GM23248 (cell line): ENCODE measurements at regions not wholly inside any gene's neighbourhood (a gene's known extent, or its start where the extent isn't known, plus 50 kb on each side); places are given as distances from the start of the nearest gene placed in this dataset.

Experiments
- DNase-seq: peaks from one replicate; pipeline ENCODE4 v3.0.0-alpha.2; 2015
- H2AFZ ChIP-seq: fragments of 200-600 bp; sonication (generic); 2 replicates; pipeline ENCODE4 v1.6.1; 2016; ENCODE audit warnings: antibody characterized with exemption
- H3F3A ChIP-seq: fragments of 200-600 bp; sonication (generic); 2 replicates; pipeline ENCODE4 v1.6.1; 2016; ENCODE audit warnings: mild to moderate bottlenecking, antibody characterized with exemption, mixed run types; ENCODE audit not compliant: insufficient read depth
- H3K27ac ChIP-seq: fragments of 200-600 bp; sonication (generic); 2 replicates; pipeline ENCODE4 v1.5.1; 2016; ENCODE audit warnings: mild to moderate bottlenecking
- H3K27me3 ChIP-seq: fragments of 200-600 bp; sonication (generic); replicated peaks from 2 replicates; pipeline ENCODE4 v1.6.1; 2016; ENCODE audit warnings: mild to moderate bottlenecking; ENCODE audit not compliant: insufficient read depth
- H3K36me3 ChIP-seq: fragments of 200-600 bp; sonication (generic); 2 replicates; pipeline ENCODE4 v1.6.1; 2016; ENCODE audit warnings: low read depth, mild to moderate bottlenecking
- H3K4me1 ChIP-seq: fragments of 200-600 bp; sonication (generic); 2 replicates; pipeline ENCODE4 v1.6.1; 2016; ENCODE audit warnings: mild to moderate bottlenecking; ENCODE audit not compliant: insufficient read depth
- H3K4me2 ChIP-seq: fragments of 200-600 bp; sonication (generic); one replicate; pipeline ENCODE4 v1.6.1; 2016; ENCODE audit warnings: mild to moderate bottlenecking; ENCODE audit not compliant: unreplicated experiment
- H3K4me3 ChIP-seq: fragments of 200-600 bp; sonication (generic); 2 replicates; pipeline ENCODE4 v1.5.1; 2016; ENCODE audit warnings: mild to moderate bottlenecking
- H3K79me2 ChIP-seq: fragments of 200-600 bp; sonication (generic); 2 replicates; pipeline ENCODE4 v1.6.1; 2016; ENCODE audit warnings: mild to moderate bottlenecking; ENCODE audit not compliant: insufficient read depth
- H3K9ac ChIP-seq: fragments of 200-600 bp; sonication (generic); 2 replicates; pipeline ENCODE4 v1.6.1; 2016; ENCODE audit warnings: mild to moderate bottlenecking
- H3K9me2 ChIP-seq: fragments of 200-600 bp; sonication (generic); 2 replicates; pipeline ENCODE4 v1.6.1; 2016; ENCODE audit warnings: mixed run types, mild to moderate bottlenecking, moderate library complexity; ENCODE audit not compliant: insufficient read depth
- H3K9me3 ChIP-seq: fragments of 200-600 bp; sonication (generic); one replicate; pipeline ENCODE4 v1.6.1; 2017; ENCODE audit warnings: low read depth
- H4K20me1 ChIP-seq: fragments of 200-600 bp; sonication (generic); 2 replicates; pipeline ENCODE4 v1.6.0; 2016; ENCODE audit not compliant: insufficient read depth
- EZH2 ChIP-seq: fragments of 200-600 bp; sonication (generic); IDR thresholded peaks from 2 replicates; pipeline ENCODE4 v1.6.1; 2018; ENCODE audit warnings: antibody characterized with exemption, mild to moderate bottlenecking; ENCODE audit not compliant: insufficient read depth, poor library complexity, severe bottlenecking
- EZH2phosphoT487 ChIP-seq: fragments of 200-600 bp; sonication (generic); IDR thresholded peaks from 2 replicates; pipeline ENCODE4 v1.6.1; 2018; ENCODE audit warnings: antibody characterized with exemption, moderate library complexity, mild to moderate bottlenecking, low read depth; ENCODE audit not compliant: insufficient read depth
- WGBS, 2 experiments: methylation state at CpG; one replicate each; pipeline ENCODE4 v1.1.6; 2015 to 2017; ENCODE audit warnings: low lambda C conversion rate in 2 of 2, low coverage in 1 of 2; ENCODE audit errors: missing lambda C conversion rate in 2 of 2; 5-methylcytosine and 5-hydroxymethylcytosine counted together
- in situ Hi-C: fragments of 300-500 bp; cut with MboI; formaldehyde crosslinking; loops from 2 replicates; pipeline ENCODE4 v1.15.0; 2020

- in situ Hi-C loops, result no loop called here
- Histone ChIP-seq H4K20me1 (no peaks in the 10 kb centered on the region), H3K9me3 (no peaks in the 10 kb centered on the region), H2AFZ (no peak overlapping the region), H3F3A (no peaks in the 10 kb centered on the region), H3K36me3 (no peaks in the 10 kb centered on the region), H3K4me1 (no peaks in the 10 kb centered on the region), H3K27me3 (peaks cover 9% of the 10 kb centered on the region; the same call in 1 of the 2 replicates), H3K9ac (no peak overlapping the region), H3K27ac (no peak overlapping the region), H3K4me2 (no peak overlapping the region), H3K4me3 (no peak overlapping the region), H3K79me2 (no peaks in the 10 kb centered on the region), H3K9me2 (no peaks in the 10 kb centered on the region)
- no peak for DNase-seq
- no peak for TF ChIP-seq EZH2phosphoT487
- 13 to 20% methylated on average over 3 of the region's 3 CpGs for WGBS, 2 experiments
Measured at GRCh38 chr2:100691846-100692245, 128.1 kb upstream of the NPAS2 start.

GRCh38 chr2:100692381-100692780 is 127.6 kb upstream of the NPAS2 start:
- peaks cover 9% of the 10 kb centered on the region; the same call in 1 of the 2 replicates for H3K27me3 ChIP-seq
- in situ Hi-C loops, result no loop called here
- H3F3A ChIP-seq, result no peaks in the 10 kb centered on the region
- H3K79me2 ChIP-seq, result no peaks in the 10 kb centered on the region
- no peak for TF ChIP-seq EZH2
- no peak for TF ChIP-seq EZH2phosphoT487
- H4K20me1 ChIP-seq, result no peaks in the 10 kb centered on the region
- H3K4me3 ChIP-seq, result no peak overlapping the region
- no peaks in the 10 kb centered on the region for H3K36me3 ChIP-seq
- H3K27ac ChIP-seq, result no peak overlapping the region
- no peak overlapping the region for H3K4me2 ChIP-seq
- no peaks in the 10 kb centered on the region for H3K4me1 ChIP-seq
- no peaks in the 10 kb centered on the region for H3K9me3 ChIP-seq
- no peak for DNase-seq
- H3K9me2 ChIP-seq, result no peaks in the 10 kb centered on the region
- H3K9ac ChIP-seq, result no peak overlapping the region
- 70 to 80% methylated on average over 5 of the region's 5 CpGs for WGBS, 2 experiments
- H2AFZ ChIP-seq, result no peak overlapping the region

- Histone ChIP-seq H3K9ac (no peak overlapping the region), H3K27me3 (peaks cover 9% of the 10 kb centered on the region; the same call in 1 of the 2 replicates), H3K27ac (no peak overlapping the region), H4K20me1 (no peaks in the 10 kb centered on the region), H3F3A (no peaks in the 10 kb centered on the region), H3K79me2 (no peaks in the 10 kb centered on the region), H3K36me3 (no peaks in the 10 kb centered on the region), H3K4me1 (no peaks in the 10 kb centered on the region), H3K4me3 (no peak overlapping the region), H3K9me3 (no peaks in the 10 kb centered on the region), H3K4me2 (no peak overlapping the region), H2AFZ (no peak overlapping the region), H3K9me2 (no peaks in the 10 kb centered on the region)
- TF ChIP-seq EZH2 (no peak), EZH2phosphoT487 (no peak)
- DNase-seq, result no peak
- in situ Hi-C loops, result no loop called here
Measured at GRCh38 chr2:100692906-100693305, 127.0 kb upstream of the NPAS2 start.

GRCh38 chr2:100699131-100699530 is 120.8 kb upstream of the NPAS2 start:
- no peaks in the 10 kb centered on the region for H4K20me1 ChIP-seq
- DNase-seq, result no peak
- no peak overlapping the region for H3K9ac ChIP-seq
- H3F3A ChIP-seq, result 0 out of 2 replicates have a peak, but pooled peaks cover 10% of the 10 kb centered on the region
- no peaks in the 10 kb centered on the region for H3K36me3 ChIP-seq
- no peak for TF ChIP-seq EZH2
- no peak for TF ChIP-seq EZH2phosphoT487
- no peaks in the 10 kb centered on the region for H3K4me1 ChIP-seq
- H3K27me3 ChIP-seq, result peaks cover 29% of the 10 kb centered on the region
- in situ Hi-C loops, result no loop called here
- H2AFZ ChIP-seq, result no peak overlapping the region
- H3K4me2 ChIP-seq, result no peak overlapping the region
- H3K27ac ChIP-seq, result no peak overlapping the region
- H3K79me2 ChIP-seq, result no peaks in the 10 kb centered on the region
- H3K9me3 ChIP-seq, result no peaks in the 10 kb centered on the region
- H3K4me3 ChIP-seq, result no peak overlapping the region
- 37 to 39% methylated on average over 5 of the region's 5 CpGs for WGBS, 2 experiments
- H3K9me2 ChIP-seq, result no peaks in the 10 kb centered on the region

GRCh38 chr2:100702438-100703109 is 117.4 kb upstream of the NPAS2 start:
- Histone ChIP-seq H4K20me1 (no peaks in the 10 kb centered on the region), H2AFZ (no peak overlapping the region), H3K4me2 (no peak overlapping the region), H3K27me3 (peaks cover 42% of the 10 kb centered on the region), H3F3A (0 out of 2 replicates have a peak, but pooled peaks cover 10% of the 10 kb centered on the region), H3K4me1 (no peaks in the 10 kb centered on the region), H3K9ac (no peak overlapping the region), H3K27ac (no peak overlapping the region), H3K79me2 (no peaks in the 10 kb centered on the region), H3K9me3 (no peaks in the 10 kb centered on the region), H3K9me2 (no peaks in the 10 kb centered on the region), H3K36me3 (no peaks in the 10 kb centered on the region), H3K4me3 (no peak overlapping the region)
- no peak for DNase-seq
- in situ Hi-C loops, result no loop called here
- TF ChIP-seq EZH2 (no peak), EZH2phosphoT487 (no peak)
- 39 to 43% methylated on average over 5 of the region's 5 CpGs for whole genome bisulfite sequencing, 2 experiments
